Motor neuron (in vitro differentiated cells): ENCODE measurements at regions not wholly inside any gene's neighbourhood (a gene's known extent, or its start where the extent isn't known, plus 50 kb on each side); places are given as distances from the start of the nearest gene placed in this dataset.
"Not testable (repeated sequence)": the region's sequence is repeated elsewhere in the genome, so short reads cannot be mapped to it uniquely, and the experiment has no call there.

Experiments
- ATAC-seq, 8 experiments: fragments of 200-7000 bp; cut with Tn5 transposase; replicated peaks in 6 of 8; 2 replicates each; pipeline ENCODE4 v1.8.0; 2021; ENCODE audit warnings: mild to moderate bottlenecking in 8 of 8, moderate library complexity in 8 of 8
- H3K27ac ChIP-seq, 2 donors: fragments of 250-450 bp; sonication (Bioruptor Pico); 2 replicates each; pipeline ENCODE4 v1.9.0; 2021; ENCODE audit warnings: antibody characterized with exemption in 2 of 2, mild to moderate bottlenecking in 2 of 2, moderate library complexity in 1 of 2
- H3K4me1 ChIP-seq, 2 donors: fragments of 250-450 bp; sonication (Bioruptor Pico); replicated peaks in 1 of 2; 2 replicates each; pipeline ENCODE4 v1.6.1; 2021; ENCODE audit warnings: antibody characterized with exemption in 2 of 2, mild to moderate bottlenecking in 2 of 2, moderate library complexity in 1 of 2
- H3K4me3 ChIP-seq, 5 donors: fragments of 250-450 bp; sonication (Bioruptor Pico); 2 replicates each; pipeline ENCODE4 v1.9.0; 2021; ENCODE audit warnings: antibody characterized with exemption in 5 of 5, mild to moderate bottlenecking in 5 of 5, moderate library complexity in 4 of 5
- WGBS, 10 experiments: fragments of 450-650 bp; shearing (Covaris generic); methylation state at CpG; one replicate each; pipeline ENCODE4 v1.0.0; 2022; 5-methylcytosine and 5-hydroxymethylcytosine counted together
- in situ Hi-C, 9 experiments: fragments of 400-800 bp; cut with MboI; loops; one replicate each; pipeline ENCODE4 v1.15.0; 2021; ENCODE audit warnings: low sequenced_read_pairs in 9 of 9, low pct_unique_long_range_greater_than_20kb in 2 of 9; ENCODE audit not compliant: unreplicated experiment in 9 of 9

GRCh38 chr14:89531661-89532335 is 114.8 kb upstream of the FOXN3 start:
- Histone ChIP-seq H3K4me1 (peaks cover 10 to 20% of the 10 kb centered on the region in 2 donors), H3K4me3 (no peak overlapping the region), H3K27ac (no peak overlapping the region)
- in situ Hi-C loops = no loop called here
- no peak for ATAC-seq
- 50 to 100% (median 91%) methylated on average over 1 to 9 of the region's 9 CpGs for WGBS, 10 experiments

GRCh38 chr14:89524990-89525667 is 108.1 kb upstream of the FOXN3 start:
- H3K4me1 ChIP-seq = no peaks in the 10 kb centered on the region
- peak in 3 of 8 experiments; percentile 92 to 99 (median 99) for ATAC-seq
- WGBS, 10 experiments = 38 to 100% (median 86%) methylated on average over 1 to 3 of the region's 4 CpGs; no CpG with 5 or more reads in 3 of the 10 experiments
- in situ Hi-C loops = no loop called here
- no peak overlapping the region for H3K27ac ChIP-seq
- H3K4me3 ChIP-seq = no peak overlapping the region

- no peaks in the 10 kb centered on the region for H3K4me1 ChIP-seq
- no peak for ATAC-seq
- no peak overlapping the region for H3K27ac ChIP-seq
- no peak overlapping the region for H3K4me3 ChIP-seq
- in situ Hi-C loops = no loop called here
Observed at GRCh38 chr14:89524412-89524811, 107.4 kb upstream of the FOXN3 start.

DNA sequence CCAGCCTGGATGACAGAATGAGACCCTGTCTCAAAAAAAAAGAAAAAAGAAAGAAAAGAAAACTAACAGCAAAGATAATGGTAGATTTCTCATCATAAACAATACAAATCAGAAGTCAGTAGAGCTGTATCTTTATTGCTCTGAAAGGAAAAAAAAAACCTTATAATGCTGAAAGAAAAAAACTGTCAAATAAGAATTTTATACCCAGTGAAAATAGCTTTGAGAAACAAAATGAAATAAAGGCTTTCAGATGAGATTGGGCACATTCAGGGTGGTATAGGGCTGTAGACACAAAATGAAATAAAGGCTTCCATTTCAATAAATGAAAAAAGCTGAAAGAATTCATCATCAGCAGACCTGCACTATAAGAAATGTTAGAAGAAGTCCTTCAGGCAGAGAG is 105.0 kb upstream of the FOXN3 start:
- no peaks in the 10 kb centered on the region for H3K4me1 ChIP-seq
- no peak overlapping the region for H3K27ac ChIP-seq
- H3K4me3 ChIP-seq = no peak overlapping the region
- no peak for ATAC-seq
- in situ Hi-C loops = no loop called here

DNA sequence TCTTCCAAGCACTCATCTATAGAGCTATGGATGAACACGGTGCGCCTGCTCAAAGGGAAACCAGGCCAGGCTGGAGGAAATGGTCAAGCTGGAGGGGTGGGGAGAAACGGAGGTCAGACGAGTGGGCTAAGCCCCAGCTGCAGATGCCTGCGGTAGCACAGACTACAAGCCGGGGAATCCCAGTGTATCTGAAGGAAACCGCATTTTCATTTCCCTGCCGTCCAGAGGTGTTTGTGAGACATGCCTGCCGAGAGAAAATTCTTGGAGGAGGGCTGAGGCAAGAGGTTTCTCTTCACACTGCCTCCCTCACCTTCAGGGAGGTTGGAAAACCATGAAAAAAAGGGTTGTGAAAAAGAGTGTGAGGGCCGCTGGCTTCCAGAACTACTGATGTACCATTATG is 102.0 kb upstream of the FOXN3 start:
- WGBS, 10 experiments = 57 to 100% (median 93%) methylated on average over 1 to 6 of the region's 10 CpGs; no CpG with 5 or more reads in 4 of the 10 experiments
- H3K4me3 ChIP-seq = no peak overlapping the region
- no peak overlapping the region for H3K27ac ChIP-seq
- ATAC-seq = no peak
- in situ Hi-C loops = no loop called here
- no peaks in the 10 kb centered on the region for H3K4me1 ChIP-seq

DNA sequence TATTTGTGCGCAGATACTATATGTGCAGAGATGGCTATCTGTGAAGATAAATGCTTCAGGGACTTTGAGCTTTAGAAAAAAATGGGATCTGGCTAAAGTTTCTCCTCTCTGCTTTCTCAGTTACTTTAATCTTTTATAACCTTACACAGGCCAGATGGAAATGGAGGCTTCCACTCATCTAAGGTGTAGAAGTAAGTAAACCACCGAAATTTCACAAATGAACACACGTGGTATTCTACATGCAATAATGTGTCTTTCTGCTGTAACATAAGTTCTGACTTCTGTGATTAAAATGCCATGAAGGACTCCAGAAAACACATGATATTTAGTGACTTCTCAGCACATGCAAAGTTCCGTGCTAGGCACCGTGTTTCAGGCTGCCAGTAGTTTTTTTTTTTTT is 99.1 kb upstream of the FOXN3 start:
- no peak overlapping the region for H3K27ac ChIP-seq
- 54 to 100% (median 86%) methylated on average over 2 to 5 of the region's 5 CpGs; no CpG with 5 or more reads in 2 of the 10 experiments for WGBS, 10 experiments
- in situ Hi-C loops = no loop called here
- H3K4me3 ChIP-seq = no peak overlapping the region
- ATAC-seq = no peak
- H3K4me1 ChIP-seq = no peaks in the 10 kb centered on the region

GRCh38 chr14:89514601-89515000 is 97.6 kb upstream of the FOXN3 start:
- 70 to 100% (median 94%) methylated on average over 1 to 8 of the region's 11 CpGs; no CpG with 5 or more reads in 3 of the 10 experiments for WGBS, 10 experiments
- Histone ChIP-seq H3K4me1 (no peaks in the 10 kb centered on the region), H3K27ac (no peak overlapping the region), H3K4me3 (no peak overlapping the region)
- in situ Hi-C loops = no loop called here
- no peak for ATAC-seq

DNA sequence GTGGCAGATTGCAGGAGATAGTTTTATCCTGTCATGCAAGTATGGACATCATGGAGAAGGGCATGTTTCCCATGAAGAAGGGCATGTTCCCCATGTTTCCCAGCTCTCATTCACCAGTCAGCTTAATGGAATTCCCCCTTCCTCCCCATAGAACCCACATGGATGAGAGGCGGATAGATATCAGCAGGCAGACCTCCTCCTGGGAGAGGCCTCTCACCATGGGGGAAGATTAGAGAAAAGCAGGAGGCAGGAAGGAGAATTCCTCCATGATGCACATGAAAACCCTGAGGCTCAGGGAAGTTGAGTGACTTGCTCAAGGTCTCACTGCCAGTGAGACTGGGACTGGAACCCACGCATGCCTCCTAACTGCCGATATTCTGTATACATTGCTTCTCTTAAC is 92.9 kb upstream of the FOXN3 start:
- no peak overlapping the region for H3K4me3 ChIP-seq
- no peaks in the 10 kb centered on the region for H3K4me1 ChIP-seq
- 80 to 100% (median 93%) methylated on average over 1 to 3 of the region's 3 CpGs; no CpG with 5 or more reads in 4 of the 10 experiments for whole genome bisulfite sequencing, 10 experiments
- in situ Hi-C loops = no loop called here
- peak in 2 of 8 experiments; percentile 16 to 23 for ATAC-seq
- H3K27ac ChIP-seq = no peak overlapping the region

DNA sequence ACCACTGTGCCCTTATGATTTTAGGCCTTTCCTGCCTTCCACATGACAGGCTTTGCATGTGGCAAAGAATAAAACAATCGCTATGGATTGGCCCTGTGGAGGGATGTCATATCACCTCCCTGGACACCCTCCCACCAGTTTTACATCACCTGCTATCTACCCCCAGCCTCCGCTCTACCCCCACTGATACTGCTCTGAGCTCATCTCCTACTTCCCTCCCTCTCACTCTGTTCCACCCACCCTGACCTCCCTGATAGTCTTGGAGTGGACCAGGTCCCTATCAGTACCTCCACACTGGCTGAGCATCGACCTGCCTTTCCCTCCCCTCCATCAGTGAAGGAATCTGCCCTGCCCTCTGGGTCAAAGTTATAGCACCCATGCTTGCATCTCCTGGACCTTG is 91.8 kb upstream of the FOXN3 start:
- no peak overlapping the region for H3K4me3 ChIP-seq
- H3K4me1 ChIP-seq = no peaks in the 10 kb centered on the region
- H3K27ac ChIP-seq = no peak overlapping the region
- WGBS, 10 experiments = 80 to 100% (median 100%) methylated on average over 1 of the region's 3 CpGs; no CpG with 5 or more reads in 6 of the 10 experiments
- in situ Hi-C loops = no loop called here
- ATAC-seq = no peak

DNA sequence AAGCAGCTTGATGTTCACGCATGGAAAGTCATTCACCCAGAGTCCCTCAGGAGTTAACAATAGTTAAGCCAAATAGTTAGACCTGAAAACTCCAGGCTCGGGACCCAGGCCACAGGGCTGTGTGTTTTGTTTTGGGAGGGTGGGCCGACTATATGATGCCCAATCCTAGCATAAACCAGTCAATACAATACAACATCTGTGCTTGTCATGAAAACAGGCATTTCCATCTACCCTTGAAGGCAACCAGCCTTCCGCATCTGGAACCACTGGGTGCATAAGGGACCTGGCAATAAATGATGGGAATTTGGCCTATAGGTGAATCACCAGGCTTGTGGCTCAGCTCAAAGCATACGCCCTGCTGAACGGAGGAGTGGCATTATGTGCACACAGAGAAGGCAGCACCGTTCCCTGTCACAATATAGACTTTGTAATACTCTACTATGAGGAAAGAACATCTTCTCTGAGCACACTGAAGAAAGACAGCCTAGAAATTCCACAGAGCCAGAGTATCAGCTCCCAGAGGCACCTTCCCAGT is 91.0 kb upstream of the FOXN3 start:
- Histone ChIP-seq H3K27ac (no peak overlapping the region), H3K4me3 (no peak overlapping the region), H3K4me1 (no peaks in the 10 kb centered on the region)
- WGBS, 10 experiments = 55 to 100% (median 93%) methylated on average over 1 to 5 of the region's 7 CpGs; no CpG with 5 or more reads in 1 of the 10 experiments
- ATAC-seq = no peak
- in situ Hi-C loops = no loop called here

- H3K27ac ChIP-seq = no peak overlapping the region
- no peaks in the 10 kb centered on the region for H3K4me1 ChIP-seq
- no peak overlapping the region for H3K4me3 ChIP-seq
- peak in 1 of 8 experiments; percentile 27 for ATAC-seq
- in situ Hi-C loops = no loop called here
- 30 to 100% (median 71%) methylated on average over 1 of the region's 1 CpG; no CpG with 5 or more reads in 2 of the 10 experiments for WGBS, 10 experiments
Observed at GRCh38 chr14:89507521-89507920, 90.5 kb upstream of the FOXN3 start.

DNA sequence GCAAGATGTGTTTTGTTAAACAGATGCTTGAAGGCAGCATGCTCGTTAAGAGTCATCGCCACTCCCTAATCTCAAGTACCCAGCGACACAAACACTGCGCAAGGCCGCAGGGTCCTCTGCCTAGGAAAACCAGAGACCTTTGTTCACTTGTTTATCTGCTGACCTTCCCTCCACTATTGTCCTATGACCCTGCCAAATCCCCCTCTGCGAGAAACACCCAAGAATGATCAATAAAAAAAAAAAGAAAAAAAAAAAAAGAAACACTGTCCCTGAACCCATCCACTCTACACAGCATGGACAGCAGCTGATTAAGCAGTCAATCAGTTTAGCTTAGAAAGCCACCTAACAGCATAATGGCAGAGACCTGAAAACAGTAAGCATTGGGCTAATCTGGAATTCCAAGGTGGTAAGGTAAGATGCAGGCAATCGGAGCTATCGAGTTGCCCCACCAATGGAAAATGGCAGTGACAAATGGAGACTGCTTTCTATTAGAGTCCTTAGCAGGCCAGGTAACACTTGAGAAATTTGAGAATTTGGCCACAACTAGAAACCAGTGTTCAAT is 89.9 kb upstream of the FOXN3 start:
- not testable (repeated sequence) for ATAC-seq

DNA sequence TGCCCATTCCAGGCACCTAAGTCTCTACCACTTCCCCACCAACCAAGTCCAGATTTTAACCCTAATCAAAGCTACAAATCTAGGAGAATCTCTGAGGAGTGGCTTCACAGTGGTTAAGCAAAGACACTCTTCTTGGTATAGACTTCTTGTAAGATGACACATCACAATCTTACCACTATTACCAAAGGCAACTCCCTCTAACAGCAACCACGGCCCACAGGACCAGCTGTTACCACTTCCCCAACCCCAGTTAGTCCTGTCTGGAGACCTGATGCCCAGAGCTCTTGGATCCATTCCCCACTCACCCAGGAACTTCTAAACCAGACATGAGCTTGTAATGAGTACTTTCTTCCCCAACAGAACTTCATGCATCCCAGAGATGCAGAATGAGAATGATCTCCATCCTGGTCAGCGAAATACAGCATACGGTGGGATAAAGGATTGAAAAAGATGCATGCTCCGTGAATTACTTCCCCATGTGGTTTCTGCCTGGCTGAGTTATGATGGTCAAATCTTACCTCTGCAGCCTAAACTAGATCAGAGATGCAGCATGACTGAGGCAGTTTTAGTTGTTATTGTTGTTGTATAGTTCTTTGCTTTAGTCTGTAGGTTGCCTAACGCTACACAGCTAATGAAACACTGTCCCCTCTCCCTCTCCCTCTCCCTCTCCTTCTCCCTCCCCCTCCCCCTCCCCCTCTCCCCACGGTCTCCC is 87.7 kb upstream of the FOXN3 start:
- Histone ChIP-seq H3K27ac (no peak overlapping the region), H3K4me3 (no peak overlapping the region), H3K4me1 (no peaks in the 10 kb centered on the region)
- ATAC-seq = peak in 3 of 8 experiments; percentile 53 to 96 (median 93)
- 47 to 100% (median 86%) methylated on average over 1 to 4 of the region's 6 CpGs; no CpG with 5 or more reads in 5 of the 10 experiments for WGBS, 10 experiments
- in situ Hi-C loops = no loop called here

More for the DNA sequence above, 89.9 kb upstream of the FOXN3 start:
- H3K27ac ChIP-seq, H3K4me3 ChIP-seq, in situ Hi-C loops, H3K4me1 ChIP-seq: not testable (repeated sequence)
- WGBS, 10 experiments = 80 to 100% (median 97%) methylated on average over 2 to 5 of the region's 8 CpGs; no CpG with 5 or more reads in 4 of the 10 experiments
